Body of pancreas (tissue), 4 donors: ENCODE measurements at regions not wholly inside any gene's neighbourhood (a gene's known extent, or its start where the extent isn't known, plus 50 kb on each side); places are given as distances from the start of the nearest gene placed in this dataset.

ENCODE experiments used
- CTCF ChIP-seq, 7 experiments: fragments of 450-650 bp in 4 of 7; fragments of 200-600 bp in 3 of 7; sonication (generic) in 3 of 7; IDR thresholded peaks; one replicate each; pipeline ENCODE4 v1.5.1; 2016 to 2019; ENCODE audit warnings: antibody characterized with exemption in 7 of 7
- POLR2A ChIP-seq, 3 donors: fragments of 450-650 bp; IDR thresholded peaks; one replicate each; pipeline ENCODE4 v1.6.1; 2016; ENCODE audit warnings: antibody characterized with exemption in 3 of 3, mild to moderate bottlenecking in 2 of 3

- TF ChIP-seq CTCF (IDR thresholded peaks at IDR 0.05) (no peak), POLR2A (IDR thresholded peaks at IDR 0.05) (no peak)
Observed at GRCh38 chr10:124325633-124325914, 93.1 kb downstream of the OAT start.
